DMS53 treated with DMSO at 0.1 percent for 48 hours (cell line): ENCODE measurements at regions not wholly inside any gene's neighbourhood (a gene's known extent, or its start where the extent isn't known, plus 50 kb on each side); places are given as distances from the start of the nearest gene placed in this dataset.

Source experiments
- DNase-seq: peaks from one replicate; lab custom pipeline; 2025; ENCODE audit not compliant: unreplicated experiment; lab: John Stamatoyannopoulos, UW

DNA sequence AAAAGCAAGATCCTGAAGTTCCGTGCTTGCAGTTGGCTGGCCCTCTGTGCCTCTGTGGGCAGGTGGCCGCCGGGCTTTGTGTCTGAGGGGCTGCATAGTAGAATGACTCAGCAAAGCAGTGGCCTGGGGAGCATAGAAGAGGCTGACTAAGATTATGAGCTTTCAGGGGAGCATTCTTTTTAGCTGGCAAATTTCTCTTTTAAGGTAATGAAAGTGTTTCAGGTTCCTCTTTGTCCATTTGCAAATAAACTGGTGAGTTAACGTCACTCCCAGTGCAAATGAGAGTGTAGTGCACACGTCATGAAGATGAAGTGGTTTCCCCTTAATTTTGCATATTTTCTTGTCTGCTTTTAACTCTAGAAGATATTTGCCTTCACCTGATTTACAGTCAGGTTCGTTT, 98.6 kb downstream of the BCL2L11 start:
- DNase-seq = no peak

DNA sequence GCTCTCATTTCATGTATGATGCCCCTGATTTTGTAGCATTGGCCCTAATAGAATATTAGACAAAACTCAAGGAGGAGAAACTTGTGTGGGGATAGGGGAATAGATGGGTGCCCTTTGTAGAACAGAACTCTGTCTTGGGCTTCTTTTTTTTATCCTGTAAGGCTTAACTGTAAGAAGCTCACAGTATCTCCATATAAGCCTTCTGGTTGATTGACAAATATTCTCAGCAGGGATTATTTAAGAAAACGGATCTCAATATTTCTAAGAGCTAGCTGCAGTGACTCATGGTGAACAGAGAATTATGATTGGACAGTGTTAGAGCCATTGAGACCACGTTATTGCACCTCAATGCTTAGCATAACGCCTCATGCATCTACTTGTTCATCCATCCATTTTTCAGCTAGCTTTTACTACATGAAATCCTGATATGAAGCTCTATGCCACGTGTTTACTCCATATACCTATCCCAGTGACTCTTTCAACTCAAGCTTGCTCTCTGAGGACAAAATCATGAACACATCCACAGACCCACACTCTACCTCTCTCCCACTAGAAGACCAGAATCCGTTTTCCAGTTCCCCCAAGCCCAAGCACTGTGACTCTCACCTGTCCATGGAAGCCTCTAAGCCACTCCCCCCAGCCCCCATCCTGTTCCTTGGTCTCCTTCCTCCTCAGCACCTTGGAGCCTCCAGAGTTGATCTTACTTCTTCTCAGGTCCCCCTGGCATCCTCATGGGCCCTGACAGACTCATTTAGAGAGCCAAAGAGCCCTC, 99.2 kb downstream of the BCL2L11 start:
- DNase-seq = no peak

DNA sequence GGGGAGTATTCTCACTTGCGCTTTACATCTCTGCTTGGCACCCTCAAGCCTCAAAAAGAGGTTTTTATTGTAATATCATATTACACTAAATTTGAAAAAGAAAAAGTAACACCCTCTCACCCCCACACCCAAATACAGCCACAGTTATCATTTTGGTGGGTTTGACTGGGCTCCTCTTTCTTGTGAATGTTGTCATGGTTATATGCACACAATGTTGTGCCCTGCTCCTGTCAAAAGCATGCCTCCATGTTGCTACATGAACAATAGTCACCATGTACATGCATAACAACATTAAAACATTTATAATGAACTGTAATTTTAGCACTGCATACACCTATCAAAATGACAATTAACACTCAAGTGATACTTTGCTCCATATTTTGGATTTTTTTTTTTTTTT, 100.2 kb downstream of the BCL2L11 start:
- DNase-seq = no peak

DNA sequence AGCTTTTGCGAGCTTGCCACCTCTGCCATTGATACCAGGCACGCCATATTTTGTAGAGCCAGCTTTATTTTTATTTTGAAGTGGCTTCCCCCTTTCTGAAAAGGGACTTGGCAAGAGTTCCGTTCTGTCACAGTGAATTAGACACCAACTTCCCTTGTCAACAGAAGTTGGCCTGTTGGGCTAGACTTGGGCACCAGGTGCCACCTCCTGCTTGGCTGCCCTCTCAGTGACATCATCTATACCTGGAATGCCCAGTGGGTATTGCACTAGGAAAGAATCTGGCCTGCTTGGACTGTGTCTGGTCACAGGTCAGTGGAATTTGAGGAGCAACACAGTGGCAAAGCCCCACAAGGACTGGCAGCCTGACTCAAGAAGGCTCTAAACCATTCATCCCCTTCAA, 101.0 kb downstream of the BCL2L11 start:
- DNase-seq = no peak

DNA sequence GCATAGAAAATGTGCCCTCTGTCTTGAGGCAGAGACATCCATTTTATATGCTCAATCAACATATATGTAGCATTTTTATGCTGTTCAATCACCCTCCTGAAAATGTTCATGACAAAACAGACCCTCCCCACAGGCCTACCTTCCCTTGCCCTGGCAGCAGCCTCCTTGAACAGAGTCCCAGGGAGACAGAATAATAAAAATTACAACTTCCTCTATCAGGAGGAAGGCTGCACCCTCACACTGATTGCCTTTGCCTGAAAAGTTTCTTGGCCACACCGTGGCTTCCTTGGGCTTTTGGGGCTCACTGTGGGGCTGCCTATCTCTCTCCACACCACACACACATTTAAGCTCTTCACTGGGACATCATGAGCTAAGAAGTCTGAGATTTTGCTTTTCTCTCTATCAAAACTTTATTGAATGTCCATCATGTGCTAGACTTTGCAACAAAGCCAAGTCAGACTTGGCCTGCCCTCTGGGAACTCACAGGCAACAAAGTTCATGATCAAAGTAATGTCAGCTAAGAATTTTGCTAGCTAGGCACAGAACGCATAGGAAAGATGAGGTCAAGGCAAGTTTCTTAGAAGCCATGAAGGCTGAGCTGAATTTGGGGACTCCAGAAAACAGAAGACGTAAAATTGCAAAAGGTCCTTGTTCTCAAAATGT, 101.6 kb downstream of the BCL2L11 start:
- DNase-seq = no peak

DNA sequence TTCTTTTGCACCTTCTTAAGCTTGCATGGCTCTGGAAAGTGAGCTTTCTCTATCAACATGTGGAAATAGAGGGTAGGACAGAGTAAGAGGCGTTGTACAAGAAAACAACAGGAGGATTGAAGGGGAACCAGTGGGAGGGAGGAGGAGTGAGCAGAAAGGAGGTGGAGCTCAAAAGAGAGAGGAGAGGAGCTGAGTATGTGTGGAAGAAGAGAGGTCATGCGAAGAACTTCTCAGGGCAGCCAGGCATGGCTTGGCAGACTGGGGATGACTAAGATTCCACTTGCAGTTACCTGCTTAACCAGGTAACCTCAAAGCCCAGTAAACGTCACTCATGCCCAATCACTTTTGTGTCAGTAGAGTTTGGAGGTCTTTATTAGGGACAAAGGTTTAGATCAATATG, 105.1 kb downstream of the BCL2L11 start:
- no peak for DNase-seq

DNA sequence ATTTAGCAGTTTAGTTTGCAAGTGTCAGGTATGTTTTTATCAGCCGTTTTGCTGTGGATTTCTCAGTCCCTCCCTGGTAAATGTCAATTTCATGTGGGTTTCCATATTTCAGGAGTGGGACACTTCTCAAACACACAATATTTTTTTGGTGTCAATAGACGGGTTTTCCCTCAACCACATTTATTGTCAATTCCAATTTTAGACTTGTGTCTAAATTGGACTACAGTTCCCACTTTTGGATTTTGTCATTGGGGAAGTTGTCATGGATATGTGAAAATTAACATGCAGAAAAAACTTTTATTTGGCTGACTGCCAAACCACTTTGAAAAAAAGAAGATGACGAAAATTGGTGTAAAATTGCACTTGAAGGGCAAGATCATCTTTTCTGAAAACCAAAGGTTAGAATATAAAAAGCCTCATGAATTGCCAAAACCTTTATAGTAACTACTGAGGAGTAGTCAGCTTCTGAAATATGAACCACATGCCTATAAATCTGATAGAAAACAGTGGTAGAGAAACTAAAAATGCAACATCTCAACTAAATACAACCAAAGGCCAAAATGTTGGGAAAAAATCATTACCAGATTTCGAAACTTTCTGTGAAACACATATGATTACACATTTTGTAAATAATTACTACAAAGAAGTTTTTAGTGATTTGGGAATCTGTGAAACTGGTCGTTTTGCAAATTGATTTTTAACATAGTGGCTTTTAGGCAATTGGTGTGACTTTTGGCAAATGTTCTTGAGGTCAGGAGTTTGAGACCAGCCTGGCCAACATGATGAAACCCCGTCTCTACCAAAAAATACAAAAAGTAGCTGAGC, 106.4 kb downstream of the BCL2L11 start:
- no peak for DNase-seq

DNA sequence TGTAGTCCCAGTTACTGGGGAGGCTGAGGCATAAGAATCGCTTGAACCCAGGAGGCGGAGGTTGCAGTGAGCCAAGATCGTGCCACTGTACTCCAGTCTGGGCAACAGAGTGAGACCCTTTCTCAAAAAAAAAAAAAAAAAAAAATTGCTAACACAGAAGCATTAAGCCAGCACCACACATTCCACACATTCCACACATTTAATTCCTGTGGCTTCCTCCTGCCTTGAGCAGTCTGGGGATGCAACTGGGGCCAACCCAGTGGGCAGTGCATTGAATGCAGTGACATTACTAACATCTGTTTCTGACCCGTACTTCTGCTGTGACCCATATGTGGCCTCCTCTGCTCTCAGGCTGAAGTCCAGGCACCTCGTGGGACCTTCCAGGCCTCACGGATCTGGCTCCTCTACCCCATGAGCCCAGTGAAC, 107.0 kb downstream of the BCL2L11 start:
- no peak for DNase-seq

DNA sequence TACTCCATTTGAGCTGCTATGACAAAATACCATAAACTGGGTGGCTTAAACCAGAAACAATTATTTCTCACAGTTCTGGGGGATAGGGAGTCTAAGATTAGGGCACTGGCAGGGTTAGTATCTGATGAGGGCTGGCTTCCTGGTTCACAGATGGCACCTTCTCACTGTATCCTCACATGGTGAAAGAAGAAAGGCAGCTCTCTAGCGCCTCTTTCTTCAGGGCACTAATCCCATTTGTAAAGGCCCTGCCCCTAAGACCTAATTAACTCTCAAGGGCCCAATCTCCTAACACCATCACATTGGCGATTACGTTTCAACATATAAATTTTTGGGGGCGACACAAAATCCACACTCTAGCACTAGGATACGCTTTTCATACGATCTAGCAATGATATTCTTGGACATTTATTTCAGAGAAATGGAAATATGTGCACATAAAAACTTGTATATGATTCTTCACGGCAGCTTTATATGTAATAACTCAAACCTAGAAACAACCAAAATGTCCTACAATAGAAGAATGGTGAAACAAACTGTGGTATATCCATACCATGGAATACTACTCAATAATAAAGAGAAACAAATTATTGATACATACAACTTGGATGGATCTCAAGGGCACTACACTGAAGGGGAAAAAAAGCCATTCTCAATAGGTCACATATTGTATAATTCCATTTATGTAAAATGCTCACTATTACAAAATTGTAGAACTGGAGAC, 111.0 kb downstream of the BCL2L11 start:
- DNase-seq = no peak

DNA sequence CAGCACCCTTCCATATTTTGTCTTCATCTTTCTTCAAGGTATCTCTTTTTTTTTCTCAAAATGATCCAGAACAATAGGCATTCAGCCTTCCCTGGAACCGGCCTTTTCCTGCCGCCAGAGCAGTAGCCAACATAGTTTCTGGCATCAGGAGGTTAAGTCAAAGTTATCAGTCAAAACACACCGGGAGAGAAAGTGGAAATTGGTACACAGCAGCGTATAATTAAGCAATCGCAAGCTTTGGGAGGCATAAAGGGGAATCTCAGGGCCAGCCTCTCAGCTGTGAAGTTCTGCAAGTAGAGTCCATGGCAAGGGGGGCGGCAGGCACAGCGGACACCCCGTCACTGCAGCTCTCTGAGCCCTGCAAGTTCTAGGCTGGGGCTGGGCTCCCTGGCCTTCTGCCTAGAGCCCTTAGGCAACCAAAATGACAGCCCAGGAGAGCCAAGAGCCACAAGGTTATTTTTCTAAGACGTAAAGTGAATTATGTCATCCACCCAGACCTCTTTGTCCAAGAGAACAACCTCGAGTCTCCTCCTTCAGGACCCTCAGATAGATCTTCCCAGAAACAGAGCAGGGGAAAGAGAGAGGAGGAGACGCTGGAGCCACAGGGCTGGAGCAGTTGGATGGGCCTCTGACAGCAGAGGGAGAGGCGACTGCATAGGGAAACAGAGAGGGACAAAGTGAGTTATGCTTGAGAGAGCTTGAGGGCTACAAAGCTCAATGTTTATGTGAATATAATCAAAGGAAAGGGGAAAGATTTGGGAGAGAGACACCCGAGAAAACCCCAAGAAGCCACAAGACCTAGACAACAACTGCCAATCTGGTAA, 114.7 kb downstream of the BCL2L11 start:
- DNase-seq = no peak

DNA sequence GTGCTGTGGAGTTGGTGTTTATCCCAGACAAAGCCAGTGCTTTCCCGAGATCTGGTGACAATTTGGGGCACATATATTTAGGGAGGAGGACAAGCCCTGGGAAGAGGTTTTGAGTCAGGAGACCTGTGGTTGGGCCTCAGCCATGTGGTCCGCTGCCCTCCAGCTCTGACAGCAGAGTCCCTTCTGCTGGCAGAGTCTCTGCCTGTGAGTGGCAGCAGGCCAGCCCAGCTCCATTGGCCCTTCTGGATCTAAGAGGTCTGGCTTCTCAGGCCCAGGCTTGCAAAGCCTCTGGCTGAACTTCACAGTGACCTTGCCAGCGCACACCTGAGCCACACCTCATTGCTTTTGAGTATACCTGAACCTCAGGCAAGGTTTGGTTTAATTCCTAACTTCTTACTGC, 115.3 kb downstream of the BCL2L11 start:
- no peak for DNase-seq

DNA sequence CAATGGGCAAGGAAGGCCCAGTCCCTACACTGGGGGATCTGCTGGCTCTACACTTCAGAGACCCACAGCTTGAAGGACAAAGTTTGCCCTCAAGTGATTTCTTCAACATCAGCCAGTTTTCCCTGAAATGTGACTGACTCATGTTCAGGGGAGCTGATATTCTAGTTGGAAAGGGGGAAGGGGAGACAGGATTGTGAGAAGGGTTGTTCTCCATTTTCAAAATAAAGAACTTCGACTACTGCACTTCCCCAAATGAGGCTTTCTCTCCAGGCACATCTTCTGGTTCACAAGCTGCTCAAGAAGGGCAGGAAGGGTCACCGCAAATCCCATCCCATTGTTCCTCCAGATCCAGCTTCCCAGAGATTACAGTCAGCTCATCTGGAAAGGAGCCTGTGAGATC, 117.6 kb downstream of the BCL2L11 start:
- no peak for DNase-seq

DNA sequence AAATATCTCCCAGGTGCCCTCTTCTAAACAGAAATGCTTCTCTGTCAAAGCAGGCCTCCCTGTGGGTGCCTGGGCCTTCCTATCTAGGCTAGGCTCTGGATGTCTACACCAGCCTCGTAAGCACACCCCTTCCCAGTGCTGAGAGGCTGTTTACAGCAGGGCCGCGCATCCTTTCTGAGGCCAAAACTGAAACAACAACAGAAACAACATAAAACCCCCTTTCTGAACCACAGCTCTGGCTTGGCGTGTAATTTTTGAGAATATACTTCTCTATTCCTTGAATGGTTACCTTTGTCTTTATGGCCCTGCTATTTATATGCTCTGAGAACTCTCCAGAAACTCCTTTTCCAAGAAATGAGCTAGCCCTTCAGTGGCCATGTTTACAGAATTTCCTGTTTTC, 118.4 kb downstream of the BCL2L11 start:
- DNase-seq = no peak

DNA sequence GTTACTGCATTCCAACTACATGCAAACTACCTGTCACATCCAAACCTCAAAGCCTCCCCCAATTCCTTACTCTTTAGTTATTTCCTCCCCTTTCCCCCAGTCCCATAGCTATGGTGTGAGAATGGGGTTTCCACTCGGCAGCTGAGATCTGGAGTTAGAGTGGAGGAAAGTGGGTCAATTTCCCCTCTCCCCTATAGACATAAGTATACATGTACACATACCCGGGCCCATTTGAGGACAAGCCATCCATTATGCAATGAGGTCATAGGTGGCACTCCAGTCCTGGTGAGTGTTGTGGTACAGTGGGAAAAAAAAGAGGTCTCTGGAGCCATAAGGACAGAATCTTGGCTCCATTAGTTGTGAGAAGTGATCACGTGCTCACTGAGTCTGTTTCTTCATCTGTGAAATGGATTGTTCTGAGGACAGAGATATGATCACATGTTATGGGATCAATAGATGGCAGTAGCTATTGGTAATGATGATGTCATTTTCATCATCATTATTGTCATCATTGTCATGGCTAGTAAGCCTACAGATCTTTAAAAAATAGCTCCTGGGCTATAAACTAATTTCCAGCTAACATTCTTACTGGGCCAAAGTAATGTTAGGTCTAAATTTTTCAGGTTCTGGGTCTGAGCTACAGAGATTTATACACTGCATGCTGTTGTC, 119.0 kb downstream of the BCL2L11 start:
- DNase-seq = no peak

DNA sequence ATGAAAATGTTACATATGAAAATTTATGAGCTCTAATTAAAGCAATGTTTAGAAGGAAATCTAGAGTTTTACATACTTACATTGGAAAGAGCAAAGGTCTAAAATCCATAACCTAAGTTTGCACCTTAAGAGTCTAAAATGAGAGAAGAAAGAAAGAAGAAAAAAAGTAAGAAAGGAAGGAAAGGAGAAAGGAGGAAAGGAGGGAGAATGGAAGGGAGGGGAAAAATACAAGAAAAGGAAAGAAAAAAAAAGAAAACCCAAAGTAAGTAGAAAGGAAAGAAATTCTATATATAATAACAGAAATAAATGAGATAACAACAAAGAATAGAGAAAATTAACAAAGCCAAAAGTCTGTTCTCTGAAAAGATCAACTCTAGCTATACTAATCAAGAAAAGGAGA, 122.6 kb downstream of the BCL2L11 start:
- DNase-seq = no peak

DNA sequence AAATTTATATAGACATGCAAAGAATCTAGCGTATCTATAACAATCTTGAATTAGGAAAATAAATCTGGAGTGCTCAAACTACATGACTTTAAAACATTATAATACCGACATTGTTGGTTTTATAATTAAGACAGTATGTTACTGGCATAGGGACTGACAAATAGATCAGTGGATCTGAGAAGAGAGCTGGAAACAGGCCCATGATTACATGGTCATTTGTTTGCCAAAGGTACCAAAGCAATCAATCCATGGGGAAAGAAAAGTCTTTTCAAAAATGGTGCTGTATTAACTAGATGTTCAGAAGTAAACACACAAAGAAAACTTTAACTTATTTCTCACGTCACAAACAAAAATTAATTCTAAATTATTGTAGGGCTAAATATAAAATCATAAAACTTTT, 124.2 kb downstream of the BCL2L11 start:
- no peak for DNase-seq

DNA sequence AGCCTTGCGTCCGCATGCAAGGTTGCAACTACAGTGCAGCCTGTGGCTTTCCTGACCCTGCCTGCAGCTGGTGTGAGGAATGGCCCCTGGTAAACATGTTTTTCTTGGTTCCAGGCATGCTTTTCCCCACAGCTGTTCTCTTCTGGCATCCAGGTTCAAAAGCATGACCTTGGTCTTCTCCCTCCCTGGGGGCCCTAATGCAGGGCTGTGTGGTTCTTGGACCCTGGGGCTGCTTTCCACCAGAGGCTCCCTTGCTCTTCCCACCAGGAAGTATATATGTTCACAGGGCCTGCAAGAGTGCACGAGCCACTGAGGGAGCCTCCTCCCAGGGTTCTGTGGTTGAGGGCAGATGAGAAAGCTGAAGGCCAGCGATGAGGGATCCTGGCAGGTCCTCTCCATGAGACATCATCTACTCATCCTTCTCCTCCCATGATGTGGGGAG, 125.9 kb downstream of the BCL2L11 start:
- DNase-seq = no peak

DNA sequence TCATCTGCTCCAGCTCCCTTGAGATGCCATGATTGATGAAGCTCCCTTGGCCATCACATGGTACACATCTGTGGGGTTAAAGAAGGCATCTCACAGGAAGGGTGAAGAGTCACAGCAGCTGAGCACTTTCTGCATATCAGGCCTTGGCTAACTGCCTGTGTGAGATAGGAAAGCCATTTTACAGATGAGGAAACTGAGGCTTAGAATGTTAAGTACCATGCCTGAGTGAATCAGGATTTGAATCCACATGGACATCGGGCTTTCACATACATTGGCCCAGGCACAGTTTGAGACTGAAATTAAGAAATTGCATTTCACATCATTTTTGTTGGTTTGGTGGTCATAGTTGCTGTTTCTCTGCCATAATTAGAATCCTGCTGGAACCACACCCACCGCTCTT, 126.8 kb downstream of the BCL2L11 start:
- DNase-seq = no peak

DNA sequence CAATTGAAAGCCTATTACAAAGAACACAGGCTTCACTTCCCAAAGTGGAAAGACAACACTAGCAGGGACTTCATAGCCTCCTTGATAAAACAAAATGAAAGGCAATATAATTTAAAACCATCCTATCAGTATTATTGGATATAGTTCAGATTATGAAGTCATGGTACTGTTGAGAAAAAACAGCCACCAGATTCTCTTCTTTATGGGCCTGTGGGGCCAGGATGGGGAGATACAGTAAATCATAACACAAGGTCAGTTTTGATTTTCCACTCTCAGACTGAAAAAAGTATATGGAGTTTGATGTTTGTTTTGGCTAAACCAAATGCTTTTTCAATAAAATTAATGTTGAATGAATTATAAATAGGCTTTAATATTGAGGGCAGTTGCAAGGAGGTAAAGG, 129.1 kb downstream of the BCL2L11 start:
- DNase-seq = no peak
